CD1c-positive myeloid dendritic cell (primary cell): ENCODE measurements at regions not wholly inside any gene's neighbourhood (a gene's known extent, or its start where the extent isn't known, plus 50 kb on each side); places are given as distances from the start of the nearest gene placed in this dataset.
"Not testable (repeated sequence)": the region's sequence is repeated elsewhere in the genome, so short reads cannot be mapped to it uniquely, and the experiment has no call there.

ENCODE experiments used
- DNase-seq: peaks from one replicate; pipeline ENCODE4 v3.0.0-alpha.2; 2016; ENCODE audit errors: extremely low spot score

DNA sequence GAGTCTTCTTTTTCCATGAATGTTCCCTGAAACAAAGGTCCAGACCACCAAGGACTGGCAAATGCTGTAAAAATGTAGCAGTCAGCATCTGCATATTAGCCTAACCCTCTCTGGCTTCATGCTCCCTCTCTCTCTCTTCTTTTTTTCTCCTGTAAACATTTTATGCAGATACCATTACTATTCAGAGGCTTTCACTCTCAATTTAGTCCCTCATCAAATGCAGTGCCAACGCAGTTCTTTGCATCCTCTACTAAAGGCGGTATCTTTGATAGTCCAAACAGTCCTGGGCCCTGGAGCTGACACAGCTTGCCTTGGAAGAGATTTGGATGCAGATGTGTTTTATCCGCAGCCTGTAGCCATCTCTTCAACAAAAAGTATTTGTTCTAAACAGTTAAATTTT, 167.1 kb upstream of the MMS22L start:
- no peak for DNase-seq

DNA sequence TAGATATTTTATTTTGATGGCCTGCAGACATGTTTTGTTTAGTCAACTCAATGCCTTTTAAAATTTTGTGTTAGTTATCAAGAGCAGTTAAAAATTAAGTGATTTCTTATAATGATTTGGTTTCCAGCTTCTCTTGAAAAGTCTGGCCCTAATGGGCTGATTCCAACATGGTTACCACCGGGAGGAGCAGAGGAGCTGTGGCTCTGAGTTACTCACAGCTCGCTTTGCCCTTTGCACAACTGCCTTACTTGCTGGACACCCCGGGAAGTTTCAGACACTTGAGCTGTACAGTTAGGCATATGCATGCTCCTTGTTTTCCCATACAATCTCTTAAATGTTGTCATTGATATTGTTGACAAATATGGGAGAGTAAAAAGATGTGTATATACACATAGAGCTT, 173.1 kb upstream of the MMS22L start:
- DNase-seq: no peak

DNA sequence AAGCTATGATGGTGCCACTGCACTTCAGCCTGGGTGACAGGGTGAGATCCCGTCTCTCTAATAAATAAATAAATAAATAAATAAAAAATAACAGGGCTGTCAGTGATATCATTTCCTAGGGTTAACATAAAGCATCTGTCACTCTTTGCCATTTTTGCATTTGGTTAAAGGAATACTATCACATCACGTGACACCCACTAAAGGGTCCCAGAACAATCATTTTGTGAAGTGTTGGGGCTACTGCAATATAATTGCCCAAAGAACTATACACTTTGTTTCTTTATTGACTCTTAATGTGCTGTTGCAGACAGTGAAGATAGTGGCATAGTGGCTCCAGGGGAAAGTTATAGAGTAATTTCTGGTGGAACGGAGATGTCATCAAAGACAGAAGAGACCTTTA, 176.5 kb upstream of the MMS22L start:
- DNase-seq: no peak

DNA sequence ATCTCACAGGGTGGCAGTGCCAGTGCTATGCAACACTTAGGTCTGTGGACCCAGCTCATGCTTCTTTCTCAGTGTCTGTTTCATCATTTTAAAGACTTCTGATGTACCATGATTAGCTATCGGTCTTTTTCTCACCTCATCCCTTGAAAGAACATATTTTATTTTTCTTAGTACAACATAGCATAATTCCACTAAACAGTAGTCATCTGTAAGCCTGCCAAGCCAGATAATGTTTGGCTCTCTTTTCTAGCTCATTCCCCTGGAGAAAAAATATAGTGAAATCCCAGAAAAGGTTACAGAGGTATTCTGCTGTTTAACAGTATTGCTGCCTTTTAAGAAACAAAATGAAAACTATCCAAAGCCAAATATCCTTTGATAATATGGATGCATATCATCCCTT, 177.0 kb upstream of the MMS22L start:
- no peak for DNase-seq

DNA sequence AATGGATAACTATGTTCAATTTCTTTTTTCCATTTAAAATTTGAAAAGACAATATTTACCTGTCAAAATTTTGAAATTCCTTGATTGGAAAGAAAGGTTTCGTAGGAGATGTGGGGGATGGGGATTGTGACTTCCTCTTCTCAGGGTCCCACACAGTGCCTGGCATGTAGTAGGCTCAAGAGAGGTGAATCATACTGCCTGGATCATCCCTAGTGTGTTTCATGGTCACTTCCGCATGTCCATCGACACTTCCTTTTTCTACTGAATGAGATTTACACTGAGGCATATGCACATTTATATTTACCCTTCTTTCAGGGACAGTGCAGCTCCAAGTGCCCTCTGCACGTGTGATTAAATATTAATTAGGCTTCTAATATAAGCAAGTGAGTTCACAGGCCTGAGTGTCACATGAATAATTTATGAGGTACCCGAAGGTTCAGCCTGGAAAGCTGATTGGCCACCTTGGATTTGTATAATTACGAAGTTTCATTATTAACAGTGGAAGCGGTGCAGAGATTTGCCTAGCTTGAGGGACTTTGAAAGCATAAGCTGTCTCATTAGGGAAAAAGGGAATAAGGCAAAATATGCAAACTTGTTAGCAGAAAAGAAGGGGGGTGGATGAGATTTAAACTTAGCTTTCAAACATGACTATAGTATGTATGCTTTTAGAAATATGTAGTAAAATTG, 177.5 kb upstream of the MMS22L start:
- peak; percentile 35 for DNase-seq

GRCh38 chr6:97461218-97461617, 178.2 kb upstream of the MMS22L start:
- no peak for DNase-seq

DNA sequence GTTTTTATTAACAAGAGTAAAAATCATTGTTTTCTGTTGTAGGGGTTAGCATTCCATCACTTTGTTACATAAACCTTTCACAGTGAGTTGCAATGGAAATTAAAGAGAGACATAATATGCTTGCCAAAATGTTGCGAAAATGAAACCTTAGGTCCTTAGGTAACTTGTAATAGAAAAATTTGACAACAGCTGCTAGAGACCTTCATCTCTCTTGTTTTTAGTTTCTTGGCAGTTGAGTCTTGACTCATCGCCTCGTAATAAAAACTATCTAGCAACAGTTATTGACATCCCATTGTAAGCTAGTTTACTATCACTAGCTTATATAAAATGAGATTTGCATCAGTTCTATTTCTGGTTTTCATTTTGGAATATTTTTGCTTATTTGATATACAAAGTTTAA, 179.0 kb upstream of the MMS22L start:
- DNase-seq: no peak

DNA sequence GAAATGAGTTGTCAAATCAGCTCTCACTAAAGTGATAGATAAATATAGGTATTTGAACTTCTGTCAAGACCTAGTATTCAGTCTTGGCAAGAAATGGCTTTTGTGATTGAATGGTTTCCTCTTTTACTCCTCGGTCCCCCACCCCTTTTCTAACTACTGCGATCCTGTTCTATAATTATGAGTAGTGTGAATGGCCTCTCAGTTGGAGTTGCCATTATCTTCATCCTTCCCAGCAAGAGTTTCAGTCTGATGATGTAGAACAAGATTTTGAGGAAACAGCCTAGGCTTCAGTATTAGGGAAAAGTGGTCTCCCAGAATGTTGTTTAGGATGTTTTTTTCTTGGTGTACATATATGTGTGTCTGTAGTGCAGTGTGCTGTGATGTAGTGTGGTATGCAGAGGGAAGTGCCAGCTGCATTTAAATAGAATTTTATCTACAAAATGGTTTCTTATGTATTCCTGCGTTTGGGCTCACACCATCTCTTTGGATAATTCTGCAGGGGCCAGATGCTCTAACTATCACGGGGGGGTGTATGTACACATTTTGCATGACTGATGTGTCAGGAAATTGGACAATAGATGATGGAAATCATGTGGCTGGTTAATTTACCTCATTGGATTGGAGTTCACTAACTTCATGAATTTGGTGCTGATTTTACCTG, 180.1 kb upstream of the MMS22L start:
- DNase-seq: no peak

- no peak for DNase-seq
Observed at GRCh38 chr6:97465877-97466561, 183.0 kb upstream of the MMS22L start.

GRCh38 chr6:97468981-97469380, 186.0 kb upstream of the MMS22L start:
- no peak for DNase-seq

DNA sequence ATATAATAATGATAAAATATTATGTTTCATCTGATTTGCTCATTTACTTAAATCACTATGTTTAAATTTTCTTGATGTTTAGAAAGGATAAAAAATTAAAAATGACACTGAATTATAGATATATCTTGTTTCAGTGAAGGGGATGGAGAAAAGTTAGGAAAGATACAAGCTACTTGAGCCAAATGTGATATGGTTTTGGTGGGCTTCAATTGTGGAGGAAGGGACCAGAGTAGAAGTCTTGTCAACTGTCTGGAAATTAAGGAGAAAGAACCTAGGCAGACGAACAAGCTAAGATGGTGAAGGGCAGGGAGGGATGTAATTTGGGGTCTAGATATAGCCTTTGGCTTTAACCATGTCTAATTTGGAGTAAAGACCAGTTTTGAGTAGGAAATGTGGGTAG, 186.4 kb upstream of the MMS22L start:
- no peak for DNase-seq

DNA sequence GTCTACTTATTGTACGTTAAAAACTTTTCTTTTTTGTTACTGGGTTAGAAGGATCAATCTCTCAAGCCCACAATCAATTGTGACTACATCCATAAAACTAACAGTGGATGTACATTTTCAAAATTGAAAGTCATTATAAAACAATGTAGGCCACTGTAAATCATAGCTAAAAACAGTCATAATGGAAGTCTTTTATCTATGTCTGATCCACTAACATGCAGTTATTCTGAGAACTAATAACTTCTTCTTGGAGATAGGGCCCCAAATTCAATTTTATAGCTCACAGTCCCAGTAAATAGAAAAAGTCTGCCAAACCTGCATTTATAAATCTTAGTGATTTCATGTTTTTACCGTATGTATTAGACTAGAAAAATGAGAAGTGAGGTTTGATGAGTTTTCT, 187.3 kb upstream of the MMS22L start:
- DNase-seq: no peak

DNA sequence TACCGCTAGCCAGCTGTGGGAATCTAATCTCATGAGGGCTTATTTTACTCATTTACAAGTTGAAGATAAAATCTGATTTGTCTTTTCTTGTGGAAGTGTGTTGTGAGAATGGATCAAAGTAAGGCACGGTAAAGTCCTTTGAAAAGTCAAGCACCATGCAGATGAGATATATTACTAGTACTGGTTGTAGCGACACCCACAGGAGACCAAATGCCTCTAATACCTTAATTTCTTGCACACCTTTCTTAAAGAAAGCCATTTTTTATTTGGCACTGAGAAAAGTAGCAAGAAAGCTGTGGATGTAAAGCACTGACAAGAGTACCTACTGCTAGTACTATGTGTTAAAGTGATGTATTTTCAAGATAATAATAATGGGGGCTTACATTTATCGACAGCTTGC, 191.0 kb upstream of the MMS22L start:
- no peak for DNase-seq

DNA sequence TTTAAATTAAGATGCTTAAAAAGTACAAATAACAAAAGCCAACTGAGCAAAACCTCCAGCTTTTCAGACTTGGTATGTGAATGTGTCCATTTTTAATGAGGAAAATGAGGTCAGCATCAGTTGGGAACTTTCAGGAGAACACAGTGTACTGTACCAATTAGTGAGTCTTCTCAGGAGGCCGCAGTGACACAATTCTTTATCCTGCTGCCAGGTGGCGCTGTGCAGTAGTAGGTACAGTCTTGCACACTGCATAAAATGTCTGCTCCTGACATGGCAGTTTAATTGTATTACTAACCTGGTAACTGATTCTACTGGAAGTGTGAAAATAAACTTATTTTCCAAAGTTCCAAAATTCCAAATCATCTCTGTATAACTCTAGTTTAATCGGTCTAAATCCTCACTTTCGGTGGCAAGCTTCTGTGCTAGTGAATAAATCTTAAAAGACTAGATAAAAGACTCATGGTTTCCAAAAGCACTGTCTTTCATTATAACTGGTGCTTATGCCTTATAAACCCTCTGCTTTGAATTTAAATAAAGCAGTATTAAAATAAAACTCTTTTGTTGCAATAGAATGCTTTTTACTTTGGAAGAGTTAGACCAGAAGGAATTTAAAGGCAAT, 214.8 kb upstream of the MMS22L start:
- peak; percentile 65 for DNase-seq

- no peak for DNase-seq
Observed at GRCh38 chr6:97501853-97502252, 218.8 kb upstream of the MMS22L start.

GRCh38 chr6:97508646-97509045, 225.6 kb upstream of the MMS22L start:
- no peak for DNase-seq

GRCh38 chr6:97513260-97513659, 230.2 kb upstream of the MMS22L start:
- DNase-seq: not testable (repeated sequence)

DNA sequence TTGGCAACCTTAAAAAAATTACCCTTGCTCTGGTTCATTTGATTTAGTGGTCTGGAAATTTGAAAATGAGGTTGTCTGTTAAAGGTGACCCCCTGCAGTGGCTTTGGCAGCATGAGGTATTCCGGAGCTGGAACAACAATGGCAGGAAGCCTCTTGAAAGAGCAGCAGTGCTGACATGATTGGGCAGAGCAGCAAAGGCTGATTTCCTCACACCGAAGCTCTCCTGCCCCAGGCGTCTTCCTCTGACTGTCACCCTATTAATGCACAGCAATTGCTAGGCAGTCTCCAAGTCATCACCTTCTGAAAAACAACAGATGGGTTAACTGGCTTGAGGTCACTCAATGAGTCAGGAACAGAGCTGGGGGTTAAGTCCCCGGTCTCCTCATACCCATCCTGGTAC, 241.8 kb upstream of the MMS22L start:
- no peak for DNase-seq

DNA sequence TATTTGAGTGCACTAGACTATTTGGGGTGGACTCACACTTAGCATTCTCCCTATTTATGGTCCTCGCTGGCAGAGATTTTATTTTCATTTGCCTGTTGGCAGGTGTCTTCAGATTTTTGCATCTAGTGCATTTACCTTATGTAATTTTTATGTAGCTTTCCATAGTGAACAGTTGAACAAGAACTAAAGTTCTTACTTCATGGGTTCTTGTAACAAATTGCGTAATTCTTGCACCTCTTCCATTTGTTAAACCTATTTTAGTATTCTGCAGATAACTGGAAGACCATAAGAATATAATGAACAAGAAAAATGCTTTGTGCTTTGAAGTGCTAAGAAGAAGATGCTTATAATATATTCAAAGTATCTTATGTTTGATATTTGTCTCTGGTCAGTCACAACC, 252.8 kb upstream of the MMS22L start:
- DNase-seq: no peak

- DNase-seq: no peak
Observed at GRCh38 chr6:97548354-97548753, 265.3 kb upstream of the MMS22L start.

DNA sequence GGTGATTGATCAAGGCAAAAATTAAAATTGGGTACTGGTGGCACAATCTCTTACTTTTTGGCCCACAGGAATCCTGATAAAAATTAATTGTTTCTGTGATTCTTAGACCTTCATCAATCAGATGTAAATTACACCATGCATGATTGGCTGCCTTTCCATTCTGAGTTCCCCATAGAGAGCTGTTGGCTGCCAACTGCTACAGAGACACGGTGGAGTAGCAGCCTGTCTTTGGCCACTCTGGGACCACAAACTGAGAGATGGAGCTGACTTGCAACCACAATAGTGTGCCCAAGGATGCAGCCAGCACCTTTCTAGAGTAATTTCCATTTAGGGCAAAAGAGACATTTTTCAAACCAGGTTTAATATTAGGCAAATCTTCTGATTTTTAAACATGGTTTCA, 274.3 kb upstream of the MMS22L start:
- no peak for DNase-seq

DNA sequence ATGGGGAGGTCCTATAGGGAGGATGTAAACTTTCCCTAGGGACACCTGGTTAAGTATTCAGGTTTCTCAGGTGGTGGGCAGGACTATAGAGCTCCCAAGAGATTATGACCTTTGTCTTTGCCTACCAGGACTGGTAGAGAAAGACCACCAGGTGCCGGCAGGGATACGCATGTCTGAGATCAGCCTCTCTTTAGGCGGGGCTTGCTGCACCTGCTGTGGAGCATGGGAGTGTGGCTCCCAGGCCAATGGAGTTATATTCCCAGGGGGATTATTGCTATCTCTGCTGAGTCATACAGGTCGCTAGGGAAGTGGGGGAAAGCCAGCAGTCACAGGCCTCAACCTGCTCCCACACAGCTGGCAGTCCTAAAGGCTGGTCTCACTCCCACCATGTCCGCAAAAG, 280.5 kb upstream of the MMS22L start:
- DNase-seq: no peak

GRCh38 chr6:97572943-97573342, 289.9 kb upstream of the MMS22L start:
- DNase-seq: no peak
